Fibroblast of lung (primary cell): ENCODE measurements at regions not wholly inside any gene's neighbourhood (a gene's known extent, or its start where the extent isn't known, plus 50 kb on each side); places are given as distances from the start of the nearest gene placed in this dataset.

ENCODE experiments used
- DNase-seq, 2 donors: peaks; one replicate each; pipeline versions ENCODE4 v3.0.0 to v3.0.0-alpha.2; 2010; ENCODE audit warnings: low read depth in 2 of 2
- H2AFZ ChIP-seq: 2 replicates; pipeline ENCODE4 v1.5.1; 2012; ENCODE audit warnings: low read length, control low read depth, inconsistent platforms
- H3K27ac ChIP-seq: 2 replicates; pipeline ENCODE4 v1.5.1; 2011; ENCODE audit warnings: low read length, control low read depth; ENCODE audit not compliant: insufficient read depth
- H3K27me3 ChIP-seq: 2 replicates; pipeline ENCODE4 v1.5.1; 2011; ENCODE audit warnings: mild to moderate bottlenecking, low read length; ENCODE audit not compliant: control insufficient read depth, insufficient read depth
- H3K36me3 ChIP-seq: 2 replicates; pipeline ENCODE4 v1.5.1; 2011; ENCODE audit warnings: low read length; ENCODE audit not compliant: control insufficient read depth, insufficient read depth
- H3K4me1 ChIP-seq: 2 replicates; pipeline ENCODE4 v1.5.1; 2011; ENCODE audit warnings: low read length; ENCODE audit not compliant: control insufficient read depth, insufficient read depth; ENCODE audit errors: extremely low read depth
- H3K4me2 ChIP-seq: 2 replicates; pipeline ENCODE4 v1.5.1; 2011; ENCODE audit warnings: low read length, control low read depth; ENCODE audit not compliant: insufficient read depth; ENCODE audit errors: extremely low read depth
- H3K4me3 ChIP-seq, 4 experiments: fragments of 200-600 bp in 1 of 4; sonication (generic) in 1 of 4; replicated peaks in 1 of 4; 2 replicates each; pipeline ENCODE4 v1.5.1; 2011 to 2016; ENCODE audit warnings: low read length in 4 of 4, low read depth in 3 of 4, mild to moderate bottlenecking in 3 of 4, control low read depth in 2 of 4, inconsistent platforms in 1 of 4, mixed read lengths in 1 of 4; ENCODE audit not compliant: insufficient read depth in 1 of 4; ENCODE audit errors: control extremely low read depth in 1 of 4
- H3K79me2 ChIP-seq: 2 replicates; pipeline ENCODE4 v1.5.1; 2012; ENCODE audit warnings: mild to moderate bottlenecking, low read length, inconsistent platforms; ENCODE audit not compliant: control insufficient read depth, insufficient read depth
- H3K9ac ChIP-seq: 2 replicates; pipeline ENCODE4 v1.5.1; 2011; ENCODE audit warnings: mild to moderate bottlenecking, low read length, control low read depth; ENCODE audit not compliant: insufficient read depth
- H3K9me3 ChIP-seq: 2 replicates; pipeline ENCODE4 v1.5.1; 2012; ENCODE audit warnings: low read depth, low read length; ENCODE audit not compliant: control insufficient read depth, insufficient read depth
- H4K20me1 ChIP-seq: 2 replicates; pipeline ENCODE4 v1.5.1; 2011; ENCODE audit warnings: low read length; ENCODE audit not compliant: control insufficient read depth, insufficient read depth; ENCODE audit errors: extremely low read depth
- EZH2 ChIP-seq: IDR thresholded peaks from 2 replicates; pipeline ENCODE4 v1.5.1; 2012; ENCODE audit warnings: low read length, control low read depth, mild to moderate bottlenecking; ENCODE audit errors: missing control alignments
- TF ChIP-seq, protein P1 (sequence below), 2 donors: IDR thresholded peaks in 1 of 2; conservative IDR thresholded peaks in 1 of 2; 1 replicate in 1 of 2; 2 replicates in 1 of 2; pipeline ENCODE4 v1.5.1; 2011 to 2012; ENCODE audit warnings: low read length in 2 of 2, control low read depth in 1 of 2, inconsistent platforms in 1 of 2, low read depth in 1 of 2, mild to moderate bottlenecking in 1 of 2

DNA sequence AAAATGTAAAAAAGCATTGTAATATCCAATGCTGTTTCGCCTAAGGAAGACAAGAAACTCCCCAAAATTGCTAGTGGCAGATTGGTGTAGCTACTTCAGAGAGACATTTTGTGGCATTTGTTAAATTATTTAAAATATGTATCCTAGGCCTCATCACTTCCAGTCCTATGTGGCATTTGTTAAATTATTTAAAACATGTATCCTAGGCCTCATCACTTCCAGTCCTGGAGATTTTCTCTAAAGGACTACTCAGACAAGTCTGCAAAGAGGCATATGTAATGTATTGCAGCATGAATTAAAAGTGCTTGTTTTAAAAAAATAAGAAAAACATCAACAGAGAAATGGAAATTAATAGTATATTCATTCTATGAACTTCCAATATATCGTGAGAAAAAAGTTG is 95.6 kb upstream of the KCTD3 start:
- Histone ChIP-seq H3K4me2 (no peak overlapping the region), H3K4me3 (no peak overlapping the region), H4K20me1 (no peaks in the 10 kb centered on the region), H3K27ac (no peak overlapping the region), H3K9me3 (no peaks in the 10 kb centered on the region), H3K79me2 (no peaks in the 10 kb centered on the region), H2AFZ (no peak overlapping the region), H3K9ac (no peak overlapping the region), H3K27me3 (no peaks in the 10 kb centered on the region), H3K4me1 (peaks cover 2% of the 10 kb centered on the region), H3K36me3 (no peaks in the 10 kb centered on the region)
- DNase-seq = no peak
- TF ChIP-seq, protein P1, sequence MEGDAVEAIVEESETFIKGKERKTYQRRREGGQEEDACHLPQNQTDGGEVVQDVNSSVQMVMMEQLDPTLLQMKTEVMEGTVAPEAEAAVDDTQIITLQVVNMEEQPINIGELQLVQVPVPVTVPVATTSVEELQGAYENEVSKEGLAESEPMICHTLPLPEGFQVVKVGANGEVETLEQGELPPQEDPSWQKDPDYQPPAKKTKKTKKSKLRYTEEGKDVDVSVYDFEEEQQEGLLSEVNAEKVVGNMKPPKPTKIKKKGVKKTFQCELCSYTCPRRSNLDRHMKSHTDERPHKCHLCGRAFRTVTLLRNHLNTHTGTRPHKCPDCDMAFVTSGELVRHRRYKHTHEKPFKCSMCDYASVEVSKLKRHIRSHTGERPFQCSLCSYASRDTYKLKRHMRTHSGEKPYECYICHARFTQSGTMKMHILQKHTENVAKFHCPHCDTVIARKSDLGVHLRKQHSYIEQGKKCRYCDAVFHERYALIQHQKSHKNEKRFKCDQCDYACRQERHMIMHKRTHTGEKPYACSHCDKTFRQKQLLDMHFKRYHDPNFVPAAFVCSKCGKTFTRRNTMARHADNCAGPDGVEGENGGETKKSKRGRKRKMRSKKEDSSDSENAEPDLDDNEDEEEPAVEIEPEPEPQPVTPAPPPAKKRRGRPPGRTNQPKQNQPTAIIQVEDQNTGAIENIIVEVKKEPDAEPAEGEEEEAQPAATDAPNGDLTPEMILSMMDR (conservative IDR thresholded peaks at IDR 0.05 in 1 of 2, IDR thresholded peaks at IDR 0.05 in 1 of 2; ENCODE audit: low read depth in 1 of 2, low read length in 2 of 2) = no peak
- no peak for TF ChIP-seq EZH2

DNA sequence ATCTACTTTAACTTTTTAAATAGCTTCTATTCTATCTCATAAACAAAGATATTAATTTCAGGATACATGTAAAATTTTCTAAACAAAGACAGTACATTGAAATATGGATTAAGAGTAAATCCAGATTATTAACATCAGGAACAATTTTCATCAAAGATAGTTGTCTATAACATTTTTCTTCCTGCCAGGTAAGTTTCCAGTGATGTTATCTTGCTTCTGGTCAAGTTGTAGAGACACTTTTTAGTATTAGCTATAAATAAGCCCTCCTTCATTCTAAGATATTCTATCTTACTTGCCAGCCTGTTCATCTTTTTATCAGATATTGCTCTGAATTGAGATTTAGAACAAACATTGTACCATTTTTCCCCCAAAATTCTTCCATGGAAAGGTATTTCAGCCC is 94.4 kb upstream of the KCTD3 start:
- H3K27me3 ChIP-seq = no peaks in the 10 kb centered on the region
- H3K4me2 ChIP-seq = no peak overlapping the region
- no peak overlapping the region for H2AFZ ChIP-seq
- no peaks in the 10 kb centered on the region for H4K20me1 ChIP-seq
- H3K4me1 ChIP-seq = peaks cover 2% of the 10 kb centered on the region
- H3K9me3 ChIP-seq = no peaks in the 10 kb centered on the region
- no peak overlapping the region for H3K9ac ChIP-seq
- H3K79me2 ChIP-seq = no peaks in the 10 kb centered on the region
- TF ChIP-seq, protein P1 (conservative IDR thresholded peaks at IDR 0.05 in 1 of 2, IDR thresholded peaks at IDR 0.05 in 1 of 2; ENCODE audit: low read depth in 1 of 2, low read length in 2 of 2) = no peak
- H3K27ac ChIP-seq = no peak overlapping the region
- no peak overlapping the region for H3K4me3 ChIP-seq
- no peak for DNase-seq
- H3K36me3 ChIP-seq = no peaks in the 10 kb centered on the region

DNA sequence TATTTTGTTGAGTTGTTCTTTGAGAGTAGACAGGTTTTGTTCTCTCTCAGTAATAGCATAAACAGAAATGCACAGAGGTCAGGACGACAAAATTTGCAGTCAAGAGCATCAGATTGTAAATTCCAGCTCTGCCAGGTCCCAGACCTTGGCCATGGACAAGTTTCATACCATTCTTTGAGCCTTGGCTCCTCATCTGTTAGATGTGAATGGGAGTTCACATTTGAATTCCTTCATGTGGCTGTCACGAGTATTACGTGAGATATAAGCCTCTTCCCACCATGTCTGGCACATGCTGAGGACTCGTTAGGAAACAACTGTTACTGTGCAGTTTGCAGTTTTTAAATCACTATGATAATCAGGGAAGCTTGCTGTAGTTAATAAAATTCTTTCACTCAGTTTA is 93.2 kb upstream of the KCTD3 start:
- peak; percentile 58 to 61 for DNase-seq
- Histone ChIP-seq H3K27me3 (no peaks in the 10 kb centered on the region), H3K9ac (no peak overlapping the region), H3K27ac (no peak overlapping the region), H3K4me3 (no peak overlapping the region), H3K4me2 (no peak overlapping the region), H3K36me3 (no peaks in the 10 kb centered on the region), H3K9me3 (no peaks in the 10 kb centered on the region), H3K4me1 (peaks cover 2% of the 10 kb centered on the region), H4K20me1 (no peaks in the 10 kb centered on the region), H2AFZ (no peak overlapping the region), H3K79me2 (no peaks in the 10 kb centered on the region)
- TF ChIP-seq EZH2 = no peak
- TF ChIP-seq, protein P1 (conservative IDR thresholded peaks at IDR 0.05 in 1 of 2, IDR thresholded peaks at IDR 0.05 in 1 of 2; ENCODE audit: low read depth in 1 of 2, low read length in 2 of 2) = no peak
